ENCODE measurements at regions not wholly inside any gene's neighbourhood (a gene's known extent, or its start where the extent isn't known, plus 50 kb on each side); places are given as distances from the start of the nearest gene placed in this dataset.
"Not testable (repeated sequence)": the region's sequence is repeated elsewhere in the genome, so short reads cannot be mapped to it uniquely, and the experiment has no call there.

- no peaks in the 10 kb centered on the region for H3K4me1 ChIP-seq
- H3K9me3 ChIP-seq, result no peaks in the 10 kb centered on the region
- H3K27ac ChIP-seq, result no peak overlapping the region
- no peak overlapping the region for H3K4me3 ChIP-seq
- H3K36me3 ChIP-seq, result no peaks in the 10 kb centered on the region
- no peak for TF ChIP-seq CTCF (IDR thresholded peaks at IDR 0.05)
- no peaks in the 10 kb centered on the region for H3K27me3 ChIP-seq
- no peak overlapping the region for H3K9ac ChIP-seq (ENCODE audit: low read depth in 2 of 2, low read length in 2 of 2)
- DNase-seq, result no peak
- intact Hi-C loops (cut with DNase I), result no loop called here
These were observed 124.4 kb upstream of the ADCY2 start for GRCh38 chr5:7271435-7272084.

DNA sequence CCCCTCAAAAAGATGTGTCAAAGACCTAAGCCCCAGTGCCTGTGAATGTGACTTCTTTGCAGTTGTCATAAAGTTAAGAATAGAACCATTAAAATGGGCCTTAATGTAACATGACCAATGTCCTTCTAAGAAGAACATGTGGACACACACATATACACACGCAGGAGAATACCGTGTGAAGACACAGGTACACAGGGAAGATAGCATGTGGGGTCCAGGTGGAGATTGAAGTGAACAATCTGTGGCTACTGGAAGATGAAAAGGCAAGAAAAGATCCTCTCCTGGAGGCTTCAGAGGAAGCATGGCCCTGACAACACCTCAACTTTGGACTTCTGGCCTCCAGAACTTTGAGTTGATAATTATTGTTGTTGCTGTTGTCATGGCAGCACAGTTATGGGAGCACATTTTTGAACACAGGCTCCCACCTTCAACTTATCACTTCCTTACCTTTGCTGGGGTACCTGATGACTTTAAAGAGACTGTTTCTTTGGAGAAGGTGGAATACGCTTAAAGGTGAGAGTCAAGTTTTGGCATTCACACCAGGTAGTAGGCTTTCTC lies 123.5 kb upstream of the ADCY2 start:
- no peak for TF ChIP-seq CTCF (IDR thresholded peaks at IDR 0.05)
- intact Hi-C loops (cut with DNase I), result no loop called here
- Histone ChIP-seq H3K9me3 (no peaks in the 10 kb centered on the region), H3K27ac (no peak overlapping the region), H3K27me3 (no peaks in the 10 kb centered on the region), H3K9ac (ENCODE audit: low read depth in 2 of 2, low read length in 2 of 2) (no peak overlapping the region), H3K4me1 (no peaks in the 10 kb centered on the region), H3K4me3 (no peak overlapping the region), H3K36me3 (no peaks in the 10 kb centered on the region)
- DNase-seq, result no peak

- H3K27me3 ChIP-seq, result no peaks in the 10 kb centered on the region
- no peaks in the 10 kb centered on the region for H3K36me3 ChIP-seq
- H3K4me3 ChIP-seq, result no peak overlapping the region
- no peaks in the 10 kb centered on the region for H3K4me1 ChIP-seq
- TF ChIP-seq CTCF (IDR thresholded peaks at IDR 0.05), result no peak
- DNase-seq, result no peak
- intact Hi-C loops (cut with DNase I), result no loop called here
- H3K9ac ChIP-seq (ENCODE audit: low read depth in 2 of 2, low read length in 2 of 2), result no peak overlapping the region
- H3K27ac ChIP-seq, result no peak overlapping the region
- H3K9me3 ChIP-seq, result no peaks in the 10 kb centered on the region
These were observed 121.7 kb upstream of the ADCY2 start for GRCh38 chr5:7274203-7274602.

DNA sequence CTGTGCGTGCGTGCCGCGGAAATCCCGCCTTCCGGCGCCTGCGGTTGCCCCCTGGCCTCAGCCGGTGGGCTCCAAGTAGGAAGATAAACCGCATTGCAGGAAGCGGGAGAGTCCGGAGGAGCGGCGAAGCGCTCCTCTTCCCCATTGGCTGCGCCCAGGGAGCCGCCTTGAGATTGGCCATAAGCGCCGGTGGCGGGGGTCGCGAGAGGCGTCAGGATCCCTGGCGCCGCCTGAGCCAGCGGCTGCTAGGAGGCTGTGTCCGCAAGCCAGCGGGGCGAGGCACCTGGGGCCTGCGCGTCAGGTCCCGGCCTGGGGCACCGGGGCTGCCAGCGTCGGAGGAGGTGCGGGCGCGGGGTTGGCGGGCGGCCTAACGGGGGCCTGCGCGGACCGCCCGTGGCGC lies 106.3 kb upstream of the ADCY2 start:
- H3K4me3 ChIP-seq; intact Hi-C loops (cut with DNase I); H3K9me3 ChIP-seq; H3K9ac ChIP-seq (ENCODE audit: low read depth in 2 of 2, low read length in 2 of 2); H3K4me1 ChIP-seq; DNase-seq; H3K36me3 ChIP-seq; H3K27ac ChIP-seq; H3K27me3 ChIP-seq: not testable (repeated sequence)

GRCh38 chr5:7297821-7298220 lies 98.1 kb upstream of the ADCY2 start:
- H3K27me3 ChIP-seq; H3K9ac ChIP-seq (ENCODE audit: low read depth in 2 of 2, low read length in 2 of 2); intact Hi-C loops (cut with DNase I); H3K27ac ChIP-seq; DNase-seq; H3K9me3 ChIP-seq; H3K4me3 ChIP-seq; H3K36me3 ChIP-seq; H3K4me1 ChIP-seq: not testable (repeated sequence)

- H3K4me3 ChIP-seq; H3K9ac ChIP-seq (ENCODE audit: low read depth in 2 of 2, low read length in 2 of 2); intact Hi-C loops (cut with DNase I); H3K4me1 ChIP-seq; H3K9me3 ChIP-seq; H3K27ac ChIP-seq; H3K27me3 ChIP-seq; H3K36me3 ChIP-seq; DNase-seq: not testable (repeated sequence)
These were observed 96.2 kb upstream of the ADCY2 start for GRCh38 chr5:7299731-7300130.

DNA sequence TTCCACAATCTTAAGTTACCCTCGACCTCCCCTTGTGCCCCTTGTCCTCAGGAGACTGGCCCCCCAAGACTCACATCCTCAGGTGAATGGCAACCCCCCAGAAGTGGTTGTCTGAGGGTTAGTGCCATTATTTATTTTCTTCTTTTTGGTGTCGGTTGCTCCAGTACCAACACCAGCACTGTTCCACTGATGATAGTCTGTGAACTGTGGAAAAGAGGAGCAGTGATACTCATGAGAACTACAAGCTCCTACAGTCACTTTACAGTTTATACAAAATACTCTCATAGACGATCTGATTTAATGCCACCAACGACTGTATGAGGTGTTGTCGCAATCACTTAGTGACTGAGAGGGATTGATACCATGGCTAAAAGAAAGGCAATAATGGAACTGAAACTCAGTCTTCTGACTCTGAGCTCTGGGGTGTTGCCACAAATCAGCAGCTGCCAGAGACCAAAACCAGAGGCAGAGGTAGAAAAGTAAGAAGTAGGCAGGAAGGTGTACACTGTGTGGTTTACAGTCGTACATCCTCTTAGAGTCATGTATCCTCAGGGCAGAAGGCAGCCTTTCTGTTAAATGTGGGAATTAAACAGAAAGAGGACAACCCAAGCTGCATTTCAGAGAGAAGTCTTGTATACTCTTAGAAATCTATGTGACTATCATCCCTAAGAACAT lies 90.8 kb upstream of the ADCY2 start:
- H3K27ac ChIP-seq; H3K9ac ChIP-seq (ENCODE audit: low read depth in 2 of 2, low read length in 2 of 2); H3K4me1 ChIP-seq; H3K4me3 ChIP-seq; DNase-seq; H3K27me3 ChIP-seq; intact Hi-C loops (cut with DNase I); H3K36me3 ChIP-seq; H3K9me3 ChIP-seq: not testable (repeated sequence)

DNA sequence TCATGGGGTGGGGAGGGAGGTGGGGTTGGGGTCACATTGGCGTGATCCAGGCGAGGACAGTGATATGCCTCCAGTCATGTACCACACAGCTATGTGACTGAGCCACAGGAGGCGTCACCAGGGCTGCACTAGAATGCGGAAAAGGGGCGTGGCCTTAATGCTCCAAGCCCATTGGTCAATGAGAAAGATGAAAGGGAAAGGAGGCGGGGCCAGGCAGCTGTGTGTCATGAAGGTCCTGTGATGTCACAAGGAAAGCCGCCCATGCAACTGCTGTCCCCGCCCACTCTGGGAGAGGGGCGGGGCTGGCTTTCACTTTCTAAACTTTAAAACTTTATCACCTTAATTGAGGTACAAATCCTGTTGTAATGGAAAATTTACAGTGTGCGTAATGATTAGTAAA lies 89.4 kb upstream of the ADCY2 start:
- H3K36me3 ChIP-seq; H3K9ac ChIP-seq (ENCODE audit: low read depth in 2 of 2, low read length in 2 of 2); DNase-seq; H3K27me3 ChIP-seq; H3K4me1 ChIP-seq; intact Hi-C loops (cut with DNase I); H3K4me3 ChIP-seq; H3K9me3 ChIP-seq; H3K27ac ChIP-seq: not testable (repeated sequence)

- DNase-seq; H3K36me3 ChIP-seq; H3K27ac ChIP-seq; H3K9ac ChIP-seq (ENCODE audit: low read depth in 2 of 2, low read length in 2 of 2); H3K9me3 ChIP-seq; H3K27me3 ChIP-seq; intact Hi-C loops (cut with DNase I); H3K4me1 ChIP-seq; H3K4me3 ChIP-seq: not testable (repeated sequence)
These were observed 88.2 kb upstream of the ADCY2 start for GRCh38 chr5:7307709-7308108.

GRCh38 chr5:7309715-7310114 lies 86.2 kb upstream of the ADCY2 start:
- H3K27ac ChIP-seq; intact Hi-C loops (cut with DNase I): not testable (repeated sequence)

GRCh38 chr5:7310656-7311055 lies 85.3 kb upstream of the ADCY2 start:
- intact Hi-C loops (cut with DNase I); H3K27me3 ChIP-seq; H3K36me3 ChIP-seq; H3K4me1 ChIP-seq; H3K27ac ChIP-seq; H3K4me3 ChIP-seq; H3K9me3 ChIP-seq; DNase-seq; H3K9ac ChIP-seq (ENCODE audit: low read depth in 2 of 2, low read length in 2 of 2): not testable (repeated sequence)

More at GRCh38 chr5:7309715-7310114, 86.2 kb upstream of the ADCY2 start:
- not testable (repeated sequence) for H3K9ac ChIP-seq (ENCODE audit: low read depth in 2 of 2, low read length in 2 of 2); H3K36me3 ChIP-seq; H3K9me3 ChIP-seq; H3K27me3 ChIP-seq; DNase-seq; H3K4me3 ChIP-seq; H3K4me1 ChIP-seq
